GM10248 (cell line): ENCODE measurements at regions not wholly inside any gene's neighbourhood (a gene's known extent, or its start where the extent isn't known, plus 50 kb on each side); places are given as distances from the start of the nearest gene placed in this dataset.

Experiments
- CTCF ChIA-PET: fragments of 300-600 bp; sonication (Branson Sonifier 250); formaldehyde crosslinking; extraction: SDS; loops from one replicate; lab custom pipeline; 2021; ENCODE audit warnings: antibody characterized with exemption; lab: Yijun Ruan, JAX
- POLR2A ChIA-PET: fragments of 350-650 bp; sonication (Branson Sonifier 250); formaldehyde crosslinking; extraction: SDS; loops from one replicate; lab custom pipeline; 2020; ENCODE audit warnings: antibody characterized with exemption; lab: Yijun Ruan, JAX
- DNase-seq: peaks from one replicate; pipeline ENCODE4 v3.0.0; 2012; ENCODE audit errors: extremely low spot score
- CTCF ChIP-seq: IDR thresholded peaks from 2 replicates; pipeline ENCODE4 v1.5.1; 2012; ENCODE audit warnings: mild to moderate bottlenecking, low read depth; ENCODE audit errors: extremely low read depth, missing control alignments, control extremely low read depth

- DNase-seq = no peak
- CTCF ChIA-PET = no interaction called here
- no peak for TF ChIP-seq CTCF
- POLR2A ChIA-PET = no interaction called here
These were observed 56.1 kb upstream of the SH3GLB1 start for GRCh38 chr1:86648255-86648654.

GRCh38 chr1:86649618-86650017 lies 54.8 kb upstream of the SH3GLB1 start:
- POLR2A ChIA-PET = no interaction called here
- CTCF ChIA-PET = interaction anchor here (1.0 kb wide), 1 partner anchor 55 kb away, joined by 4 read pairs; the partner anchor contains the start of gene SH3GLB1
- DNase-seq = no peak
- no peak for TF ChIP-seq CTCF

GRCh38 chr1:86650065-86650464 lies 54.3 kb upstream of the SH3GLB1 start:
- TF ChIP-seq CTCF = no peak
- DNase-seq = no peak
- CTCF ChIA-PET = no interaction called here
- POLR2A ChIA-PET = no interaction called here
